Effector memory CD8-positive, alpha-beta T cell (primary cell): ENCODE measurements at regions not wholly inside any gene's neighbourhood (a gene's known extent, or its start where the extent isn't known, plus 50 kb on each side); places are given as distances from the start of the nearest gene placed in this dataset.

Experiments
- ATAC-seq: fragments of 150-1000 bp; cut with Tn5 transposase; replicated peaks from 2 replicates; pipeline ENCODE4 v1.10.0; 2021; ENCODE audit warnings: mild to moderate bottlenecking, moderate library complexity
- DNase-seq, 3 experiments: peaks; one replicate each; pipeline ENCODE4 v3.0.0; 2021
- H3K27ac Mint-ChIP-seq, 2 donors: one replicate each; pipeline ENCODE4 v1.8.0; 2022; ENCODE audit warnings: mild to moderate bottlenecking in 2 of 2, mixed read lengths in 2 of 2, moderate library complexity in 2 of 2
- H3K27me3 Mint-ChIP-seq, 2 donors: one replicate each; pipeline ENCODE4 v1.8.0; 2022; ENCODE audit warnings: mixed read lengths in 2 of 2
- H3K36me3 Mint-ChIP-seq: one replicate; pipeline ENCODE4 v1.8.0; 2022; ENCODE audit warnings: mild to moderate bottlenecking, moderate library complexity, mixed read lengths; ENCODE audit not compliant: insufficient read depth
- H3K4me1 Mint-ChIP-seq, 2 donors: one replicate each; pipeline ENCODE4 v1.8.0; 2022; ENCODE audit warnings: low read depth in 2 of 2, mixed read lengths in 2 of 2
- H3K4me3 Mint-ChIP-seq, 2 donors: one replicate each; pipeline ENCODE4 v1.8.0; 2022; ENCODE audit warnings: mild to moderate bottlenecking in 2 of 2, mixed read lengths in 2 of 2, moderate library complexity in 2 of 2
- H3K9me3 Mint-ChIP-seq, 2 donors: one replicate each; pipeline ENCODE4 v1.8.0; 2022; ENCODE audit warnings: mixed read lengths in 2 of 2

- Mint-ChIP-seq H3K4me3 (no peak overlapping the region), H3K27me3 (no peaks in the 10 kb centered on the region), H3K36me3 (no peaks in the 10 kb centered on the region), H3K4me1 (no peaks in the 10 kb centered on the region), H3K27ac (no peak overlapping the region), H3K9me3 (peaks cover 4 to 11% of the 10 kb centered on the region in 2 donors)
- no peak for DNase-seq
- no peak for ATAC-seq
Observed at GRCh38 chr16:62177351-62178203, 141.3 kb upstream of the CDH8 start.

GRCh38 chr16:62170642-62171041, 134.4 kb upstream of the CDH8 start:
- H3K27me3 Mint-ChIP-seq: no peaks in the 10 kb centered on the region
- no peak overlapping the region for H3K4me3 Mint-ChIP-seq
- ATAC-seq (no peak), DNase-seq (no peak)
- no peaks in the 10 kb centered on the region for H3K36me3 Mint-ChIP-seq
- H3K4me1 Mint-ChIP-seq: no peaks in the 10 kb centered on the region
- peaks cover 12 to 30% of the 10 kb centered on the region in 2 donors for H3K9me3 Mint-ChIP-seq
- H3K27ac Mint-ChIP-seq: no peak overlapping the region

- Mint-ChIP-seq H3K4me3 (no peak overlapping the region), H3K4me1 (no peaks in the 10 kb centered on the region), H3K27me3 (no peaks in the 10 kb centered on the region), H3K36me3 (no peaks in the 10 kb centered on the region), H3K27ac (no peak overlapping the region), H3K9me3 (peaks cover 14 to 41% of the 10 kb centered on the region in 2 donors)
- ATAC-seq (no peak), DNase-seq (no peak)
Observed at GRCh38 chr16:62167551-62167950, 131.3 kb upstream of the CDH8 start.

GRCh38 chr16:62157544-62157943, 121.3 kb upstream of the CDH8 start:
- Mint-ChIP-seq H3K4me3 (no peak overlapping the region), H3K4me1 (no peaks in the 10 kb centered on the region), H3K27ac (no peak overlapping the region), H3K36me3 (no peaks in the 10 kb centered on the region), H3K27me3 (no peaks in the 10 kb centered on the region), H3K9me3 (peaks cover 0 to 4% of the 10 kb centered on the region in 2 donors)
- DNase-seq (no peak), ATAC-seq (no peak)

GRCh38 chr16:62156971-62157370, 120.7 kb upstream of the CDH8 start:
- no peaks in the 10 kb centered on the region for H3K27me3 Mint-ChIP-seq
- no peak for ATAC-seq
- no peak overlapping the region for H3K27ac Mint-ChIP-seq
- H3K4me1 Mint-ChIP-seq: no peaks in the 10 kb centered on the region
- no peak overlapping the region for H3K4me3 Mint-ChIP-seq
- H3K9me3 Mint-ChIP-seq: peaks cover 0 to 4% of the 10 kb centered on the region in 2 donors
- DNase-seq: no peak
- no peaks in the 10 kb centered on the region for H3K36me3 Mint-ChIP-seq

- no peak overlapping the region for H3K27ac Mint-ChIP-seq
- no peaks in the 10 kb centered on the region for H3K4me1 Mint-ChIP-seq
- no peak for DNase-seq
- no peak for ATAC-seq
- no peak overlapping the region for H3K4me3 Mint-ChIP-seq
- H3K36me3 Mint-ChIP-seq: no peaks in the 10 kb centered on the region
- peaks cover 11 to 13% of the 10 kb centered on the region in 2 donors for H3K9me3 Mint-ChIP-seq
- no peaks in the 10 kb centered on the region for H3K27me3 Mint-ChIP-seq
Observed at GRCh38 chr16:62149631-62150030, 113.4 kb upstream of the CDH8 start.

GRCh38 chr16:62137996-62138395, 101.8 kb upstream of the CDH8 start:
- DNase-seq (no peak), ATAC-seq (no peak)
- Mint-ChIP-seq H3K36me3 (no peaks in the 10 kb centered on the region), H3K4me3 (no peak overlapping the region), H3K27ac (no peak overlapping the region), H3K27me3 (no peaks in the 10 kb centered on the region), H3K4me1 (no peaks in the 10 kb centered on the region), H3K9me3 (peaks cover 7 to 8% of the 10 kb centered on the region in 2 donors)

GRCh38 chr16:62135911-62136310, 99.7 kb upstream of the CDH8 start:
- DNase-seq (no peak), ATAC-seq (no peak)
- Mint-ChIP-seq H3K36me3 (no peaks in the 10 kb centered on the region), H3K27me3 (no peaks in the 10 kb centered on the region), H3K4me3 (no peak overlapping the region), H3K4me1 (no peaks in the 10 kb centered on the region), H3K9me3 (peaks cover 11 to 23% of the 10 kb centered on the region in 2 donors), H3K27ac (no peak overlapping the region)

GRCh38 chr16:62135446-62135845, 99.2 kb upstream of the CDH8 start:
- Mint-ChIP-seq H3K9me3 (peaks cover 11 to 23% of the 10 kb centered on the region in 2 donors), H3K4me1 (no peaks in the 10 kb centered on the region), H3K27ac (no peak overlapping the region), H3K27me3 (no peaks in the 10 kb centered on the region), H3K36me3 (no peaks in the 10 kb centered on the region), H3K4me3 (no peak overlapping the region)
- DNase-seq (no peak), ATAC-seq (no peak)

GRCh38 chr16:62130101-62130500, 93.9 kb upstream of the CDH8 start:
- Mint-ChIP-seq H3K9me3 (peaks cover 12 to 15% of the 10 kb centered on the region in 2 donors), H3K4me1 (no peaks in the 10 kb centered on the region), H3K4me3 (no peak overlapping the region), H3K36me3 (no peaks in the 10 kb centered on the region), H3K27me3 (no peaks in the 10 kb centered on the region), H3K27ac (no peak overlapping the region)
- ATAC-seq (no peak), DNase-seq (no peak)

- no peaks in the 10 kb centered on the region for H3K4me1 Mint-ChIP-seq
- no peaks in the 10 kb centered on the region for H3K27me3 Mint-ChIP-seq
- no peak overlapping the region for H3K27ac Mint-ChIP-seq
- no peaks in the 10 kb centered on the region for H3K36me3 Mint-ChIP-seq
- DNase-seq (no peak), ATAC-seq (no peak)
- peaks cover 8 to 22% of the 10 kb centered on the region in 2 donors for H3K9me3 Mint-ChIP-seq
- no peak overlapping the region for H3K4me3 Mint-ChIP-seq
Observed at GRCh38 chr16:62105244-62105643, 69.0 kb upstream of the CDH8 start.

- no peak overlapping the region for H3K27ac Mint-ChIP-seq
- no peak for DNase-seq
- H3K4me3 Mint-ChIP-seq: no peak overlapping the region
- no peak for ATAC-seq
- H3K9me3 Mint-ChIP-seq: peaks cover 7 to 17% of the 10 kb centered on the region in 2 donors
- H3K36me3 Mint-ChIP-seq: no peaks in the 10 kb centered on the region
- H3K27me3 Mint-ChIP-seq: no peaks in the 10 kb centered on the region
- no peaks in the 10 kb centered on the region for H3K4me1 Mint-ChIP-seq
Observed at GRCh38 chr16:62102588-62102987, 66.3 kb upstream of the CDH8 start.

GRCh38 chr16:62100651-62101050, 64.4 kb upstream of the CDH8 start:
- no peak for ATAC-seq
- H3K36me3 Mint-ChIP-seq: peaks cover 3% of the 10 kb centered on the region
- H3K9me3 Mint-ChIP-seq: peaks cover 10% of the 10 kb centered on the region in 2 donors
- H3K4me3 Mint-ChIP-seq: no peak overlapping the region
- H3K4me1 Mint-ChIP-seq: no peaks in the 10 kb centered on the region
- DNase-seq: no peak
- no peak overlapping the region for H3K27ac Mint-ChIP-seq
- H3K27me3 Mint-ChIP-seq: no peaks in the 10 kb centered on the region

- H3K36me3 Mint-ChIP-seq: no peaks in the 10 kb centered on the region
- no peak overlapping the region for H3K4me3 Mint-ChIP-seq
- DNase-seq: no peak
- peaks cover 9 to 17% of the 10 kb centered on the region in 2 donors for H3K9me3 Mint-ChIP-seq
- ATAC-seq: no peak
- H3K27ac Mint-ChIP-seq: no peak overlapping the region
- no peaks in the 10 kb centered on the region for H3K27me3 Mint-ChIP-seq
- no peaks in the 10 kb centered on the region for H3K4me1 Mint-ChIP-seq
Observed at GRCh38 chr16:62089715-62090114, 53.5 kb upstream of the CDH8 start.
